Esophagus squamous epithelium (tissue), 5 donors: ENCODE measurements at regions not wholly inside any gene's neighbourhood (a gene's known extent, or its start where the extent isn't known, plus 50 kb on each side); places are given as distances from the start of the nearest gene placed in this dataset.

Experiments
- DNase-seq: peaks from one replicate; lab custom pipeline; 2025; lab: John Stamatoyannopoulos, UW
- H3K27ac ChIP-seq, 4 donors: fragments of 200-600 bp; sonication (generic); one replicate each; pipeline ENCODE4 v1.5.1; 2016 to 2019; ENCODE audit warnings: mild to moderate bottlenecking in 1 of 4
- H3K27me3 ChIP-seq, 4 donors: fragments of 200-600 bp; sonication (generic); 1 replicate in 3 of 4; 2 replicates in 1 of 4; pipeline versions ENCODE4 v1.5.1 to v1.6.0; 2017 to 2021; ENCODE audit warnings: antibody characterized with exemption in 1 of 4
- H3K36me3 ChIP-seq, 3 donors: fragments of 200-600 bp; sonication (generic); one replicate each; pipeline ENCODE4 v1.5.1; 2016 to 2019
- H3K4me1 ChIP-seq, 3 donors: fragments of 200-600 bp; sonication (generic); one replicate each; pipeline ENCODE4 v1.5.1; 2017 to 2019
- H3K4me3 ChIP-seq, 4 donors: fragments of 200-600 bp; sonication (generic); 1 replicate in 3 of 4; 2 replicates in 1 of 4; pipeline ENCODE4 v1.5.1; 2016 to 2019; ENCODE audit warnings: mild to moderate bottlenecking in 2 of 4, moderate library complexity in 1 of 4
- H3K9me3 ChIP-seq, 3 donors: fragments of 200-600 bp; sonication (generic); one replicate each; pipeline ENCODE4 v1.5.1; 2016 to 2019
- POLR2A ChIP-seq, 4 donors: fragments of 450-650 bp; IDR thresholded peaks; one replicate each; pipeline ENCODE4 v1.6.1; 2017; ENCODE audit warnings: antibody characterized with exemption in 4 of 4, mild to moderate bottlenecking in 4 of 4, moderate library complexity in 3 of 4
- WGBS, 2 donors: methylation state at CpG; one replicate each; pipeline ENCODE4 v1.1.5; 2018; 5-methylcytosine and 5-hydroxymethylcytosine counted together
- intact Hi-C: fragments of 100-400 bp; cut with DNase I; formaldehyde crosslinking; loops from one replicate; pipeline ENCODE4 v1.15.0; 2022
- TF ChIP-seq, protein P1 (sequence below), 6 experiments: fragments of 450-650 bp in 4 of 6; fragments of 200-600 bp in 2 of 6; sonication (generic) in 2 of 6; IDR thresholded peaks; one replicate each; pipeline ENCODE4 v1.5.1; 2016 to 2019; ENCODE audit warnings: antibody characterized with exemption in 6 of 6, mild to moderate bottlenecking in 4 of 6, moderate library complexity in 4 of 6
- donor health status: DM: yes; HTN: yes; CAD: no.

DNA sequence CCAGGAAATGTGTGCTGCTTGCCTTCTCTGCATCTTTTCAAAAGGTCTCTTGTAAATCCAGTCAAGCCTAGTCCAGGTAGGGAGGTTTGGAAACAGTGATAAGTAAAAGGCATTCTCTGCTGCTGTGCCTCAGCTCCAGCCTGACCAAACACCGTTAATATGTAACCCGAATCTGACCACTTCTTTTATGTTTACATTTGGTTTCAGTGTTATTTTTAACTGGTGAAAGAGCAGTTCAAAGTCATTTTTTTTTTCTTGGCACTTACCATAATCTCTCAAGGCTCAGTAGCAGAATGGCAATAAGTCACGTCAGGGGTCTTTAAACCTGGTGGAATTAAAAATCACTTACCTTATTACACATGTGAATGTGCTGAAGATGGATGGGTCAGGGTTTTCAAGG lies 216.8 kb downstream of the PTEN start:
- Histone ChIP-seq H3K9me3 (no peaks in the 10 kb centered on the region), H3K27ac (no peak overlapping the region), H3K27me3 (no peaks in the 10 kb centered on the region), H3K4me3 (no peak overlapping the region), H3K4me1 (peaks cover 5 to 31% (median 16%) of the 10 kb centered on the region in 3 donors), H3K36me3 (no peaks in the 10 kb centered on the region)
- TF ChIP-seq POLR2A (IDR thresholded peaks at IDR 0.05) = no peak
- TF ChIP-seq, protein P1, sequence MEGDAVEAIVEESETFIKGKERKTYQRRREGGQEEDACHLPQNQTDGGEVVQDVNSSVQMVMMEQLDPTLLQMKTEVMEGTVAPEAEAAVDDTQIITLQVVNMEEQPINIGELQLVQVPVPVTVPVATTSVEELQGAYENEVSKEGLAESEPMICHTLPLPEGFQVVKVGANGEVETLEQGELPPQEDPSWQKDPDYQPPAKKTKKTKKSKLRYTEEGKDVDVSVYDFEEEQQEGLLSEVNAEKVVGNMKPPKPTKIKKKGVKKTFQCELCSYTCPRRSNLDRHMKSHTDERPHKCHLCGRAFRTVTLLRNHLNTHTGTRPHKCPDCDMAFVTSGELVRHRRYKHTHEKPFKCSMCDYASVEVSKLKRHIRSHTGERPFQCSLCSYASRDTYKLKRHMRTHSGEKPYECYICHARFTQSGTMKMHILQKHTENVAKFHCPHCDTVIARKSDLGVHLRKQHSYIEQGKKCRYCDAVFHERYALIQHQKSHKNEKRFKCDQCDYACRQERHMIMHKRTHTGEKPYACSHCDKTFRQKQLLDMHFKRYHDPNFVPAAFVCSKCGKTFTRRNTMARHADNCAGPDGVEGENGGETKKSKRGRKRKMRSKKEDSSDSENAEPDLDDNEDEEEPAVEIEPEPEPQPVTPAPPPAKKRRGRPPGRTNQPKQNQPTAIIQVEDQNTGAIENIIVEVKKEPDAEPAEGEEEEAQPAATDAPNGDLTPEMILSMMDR (IDR thresholded peaks at IDR 0.05) = no peak
- DNase-seq = no peak
- intact Hi-C loops = no loop called here
- 12 to 33% methylated on average over 3 of the region's 3 CpGs for WGBS, 2 donors

DNA sequence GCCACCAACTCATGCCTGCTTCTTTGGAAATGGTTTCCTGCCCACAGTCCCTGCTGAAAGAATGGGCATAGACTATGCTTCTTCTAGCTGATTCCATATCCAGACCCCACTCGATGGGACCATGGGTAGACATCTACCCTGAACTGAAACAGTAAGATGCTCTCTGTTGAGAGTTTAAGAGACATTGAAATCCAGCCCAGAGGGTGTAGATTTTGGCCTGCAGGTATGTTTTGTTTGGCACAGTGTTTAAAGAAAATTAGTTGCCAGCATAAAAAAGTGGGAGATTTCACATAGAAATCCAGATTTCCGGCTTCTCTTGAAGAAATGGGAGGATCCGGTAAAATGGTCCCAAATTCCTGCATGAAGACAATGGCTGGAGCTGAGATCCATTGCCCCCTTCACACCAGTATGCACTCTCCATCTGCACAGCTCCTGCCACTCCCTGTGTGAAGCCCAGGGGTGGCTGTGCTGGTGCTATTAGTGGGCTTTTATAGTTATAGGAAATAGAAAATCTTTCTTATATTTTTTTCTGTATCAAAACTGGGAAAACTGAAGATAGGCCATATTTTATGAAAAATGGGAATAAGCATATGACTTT lies 218.1 kb downstream of the PTEN start:
- Histone ChIP-seq H3K9me3 (no peaks in the 10 kb centered on the region), H3K36me3 (no peaks in the 10 kb centered on the region), H3K27me3 (no peaks in the 10 kb centered on the region), H3K4me3 (no peak overlapping the region), H3K27ac (no peak overlapping the region), H3K4me1 (peaks cover 5 to 35% (median 16%) of the 10 kb centered on the region in 3 donors)
- DNase-seq = no peak
- 47 to 64% methylated on average over 3 of the region's 3 CpGs for WGBS, 2 donors
- intact Hi-C loops = no loop called here
- TF ChIP-seq, protein P1 (IDR thresholded peaks at IDR 0.05) = no peak
- TF ChIP-seq POLR2A (IDR thresholded peaks at IDR 0.05) = no peak

DNA sequence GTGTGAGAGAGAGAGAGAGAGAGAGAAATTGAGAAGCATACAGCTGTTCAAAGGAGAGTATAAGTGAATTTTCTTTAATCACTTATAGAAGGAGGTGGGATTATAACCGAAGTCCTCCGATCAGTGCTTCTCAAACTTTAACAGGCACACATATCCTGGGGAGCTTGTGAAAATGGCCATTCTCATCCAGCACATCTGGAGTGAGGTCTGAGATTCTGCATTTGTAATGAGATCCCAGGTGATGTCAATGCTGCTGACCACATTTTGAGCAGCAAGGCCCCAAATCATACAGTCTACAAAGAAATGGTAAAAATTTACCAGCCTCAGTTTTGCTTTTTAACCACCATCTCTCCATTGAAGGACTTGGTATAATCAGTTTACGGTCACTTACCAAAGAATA lies 219.0 kb downstream of the PTEN start:
- H3K27ac ChIP-seq = no peak overlapping the region
- no peak for TF ChIP-seq POLR2A (IDR thresholded peaks at IDR 0.05)
- TF ChIP-seq, protein P1 (IDR thresholded peaks at IDR 0.05) = no peak
- no peak for DNase-seq
- H3K4me1 ChIP-seq = peaks cover 5 to 43% (median 16%) of the 10 kb centered on the region in 3 donors
- WGBS, 2 donors = 88 to 90% methylated on average over 3 of the region's 3 CpGs
- intact Hi-C loops = no loop called here
- no peaks in the 10 kb centered on the region for H3K36me3 ChIP-seq
- no peaks in the 10 kb centered on the region for H3K9me3 ChIP-seq
- no peak overlapping the region for H3K4me3 ChIP-seq
- no peaks in the 10 kb centered on the region for H3K27me3 ChIP-seq

DNA sequence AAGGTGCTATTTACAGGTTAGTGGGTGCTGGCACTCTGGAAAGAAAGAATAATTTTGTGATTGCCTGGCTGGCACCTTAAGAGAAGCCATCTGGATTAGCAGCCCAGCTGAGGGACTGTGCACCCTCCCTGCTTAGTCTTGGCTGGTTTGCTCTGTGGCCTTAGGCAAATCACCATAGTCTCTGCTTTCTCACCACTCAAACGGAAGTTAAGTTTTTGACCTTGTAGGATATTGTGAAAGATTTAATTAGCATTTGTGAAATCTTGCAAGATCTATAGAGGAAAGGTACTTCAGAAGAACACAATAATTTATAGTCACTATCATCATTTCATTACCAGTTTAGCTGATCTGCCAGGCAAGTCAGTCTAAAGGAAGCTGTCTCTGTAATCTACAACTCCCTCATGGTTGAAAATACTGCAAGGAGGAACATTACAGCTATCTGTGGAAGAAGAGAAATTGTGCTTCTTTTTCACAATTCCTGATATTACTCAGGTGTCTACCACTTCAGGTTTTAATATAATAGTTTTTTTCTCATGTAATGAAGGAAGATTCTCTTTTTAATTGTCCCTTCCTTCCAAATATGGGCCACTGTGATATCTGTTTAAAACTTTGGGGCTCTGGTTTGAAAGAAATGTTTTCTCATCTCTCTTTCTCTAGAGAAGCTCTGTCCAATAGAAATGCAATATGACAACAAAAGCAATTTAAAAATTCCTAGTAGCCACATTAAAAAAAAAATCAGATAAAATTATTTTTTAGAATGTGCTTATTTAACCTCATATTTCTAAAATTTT lies 219.6 kb downstream of the PTEN start:
- H3K27ac ChIP-seq = no peak overlapping the region
- no peak for TF ChIP-seq POLR2A (IDR thresholded peaks at IDR 0.05)
- TF ChIP-seq, protein P1 (IDR thresholded peaks at IDR 0.05) = no peak
- intact Hi-C loops = no loop called here
- H3K4me1 ChIP-seq = peaks cover 5 to 49% (median 18%) of the 10 kb centered on the region in 3 donors
- no peak overlapping the region for H3K4me3 ChIP-seq
- H3K27me3 ChIP-seq = no peaks in the 10 kb centered on the region
- no peak for DNase-seq
- H3K36me3 ChIP-seq = no peaks in the 10 kb centered on the region
- no peaks in the 10 kb centered on the region for H3K9me3 ChIP-seq
- 29 to 67% methylated on average over 1 of the region's 1 CpG for WGBS, 2 donors

DNA sequence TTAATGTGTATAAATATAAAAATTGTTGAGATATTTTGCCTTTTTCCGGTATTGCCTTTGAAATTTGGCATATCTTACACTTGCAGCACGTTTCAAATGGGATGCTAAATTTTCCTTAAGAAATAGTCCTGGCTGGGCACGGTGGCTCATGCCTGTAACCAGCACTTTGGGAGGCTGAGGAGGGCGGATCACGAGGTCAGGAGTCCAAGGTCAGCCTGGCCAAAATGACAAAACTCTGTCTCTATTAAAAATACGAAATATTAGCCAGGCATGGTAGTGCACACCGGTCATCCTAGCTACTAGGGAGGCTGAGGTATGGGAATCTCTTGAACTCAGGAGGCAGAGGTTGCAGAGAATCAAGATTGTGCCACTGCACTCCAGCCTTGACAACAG lies 220.2 kb downstream of the PTEN start:
- no peak for DNase-seq
- WGBS, 2 donors = 88 to 89% methylated on average over 7 of the region's 7 CpGs
- Histone ChIP-seq H3K4me3 (no peak overlapping the region), H3K27ac (no peak overlapping the region), H3K36me3 (no peaks in the 10 kb centered on the region), H3K9me3 (no peaks in the 10 kb centered on the region), H3K27me3 (no peaks in the 10 kb centered on the region), H3K4me1 (peaks cover 5 to 55% (median 18%) of the 10 kb centered on the region in 3 donors)
- no peak for TF ChIP-seq POLR2A (IDR thresholded peaks at IDR 0.05)
- TF ChIP-seq, protein P1 (IDR thresholded peaks at IDR 0.05) = no peak
- intact Hi-C loops = no loop called here
